Activated CD8-positive, alpha-beta memory T cell treated with anti-CD3 and anti-CD28 coated beads, Interleukin-2, amount 10 ng/mL, durations not matched to agents 7 days and 5 days (primary cell): ENCODE measurements at regions not wholly inside any gene's neighbourhood (a gene's known extent, or its start where the extent isn't known, plus 50 kb on each side); places are given as distances from the start of the nearest gene placed in this dataset.
A peak's percentile ranks its signal among the peaks of the same experiment; 100 is the strongest.

ENCODE experiments used
- ATAC-seq: fragments of 150-1000 bp; cut with Tn5 transposase; one replicate; pipeline ENCODE4 v1.10.0; 2021; ENCODE audit warnings: moderate library complexity
- CTCF ChIA-PET: fragments of 350-600 bp; sonication (Branson Sonifier 250); formaldehyde crosslinking; loops from one replicate; lab custom pipeline; 2021; ENCODE audit warnings: antibody characterized with exemption; lab: Charles Lee
- DNase-seq: peaks from one replicate; pipeline ENCODE4 v3.0.0-alpha.2; 2020
- H3K27ac Mint-ChIP-seq: one replicate; pipeline ENCODE4 v1.8.0; 2021; ENCODE audit warnings: mild to moderate bottlenecking, mixed read lengths
- H3K27me3 Mint-ChIP-seq: one replicate; pipeline ENCODE4 v1.8.0; 2021; ENCODE audit warnings: mixed read lengths
- H3K36me3 Mint-ChIP-seq: one replicate; pipeline ENCODE4 v1.8.0; 2021; ENCODE audit warnings: mild to moderate bottlenecking, mixed read lengths
- H3K4me1 Mint-ChIP-seq: one replicate; pipeline ENCODE4 v1.8.0; 2021; ENCODE audit warnings: mixed read lengths
- H3K4me3 Mint-ChIP-seq: one replicate; pipeline ENCODE4 v1.8.0; 2021; ENCODE audit warnings: mild to moderate bottlenecking, moderate library complexity, mixed read lengths
- H3K9me3 Mint-ChIP-seq: one replicate; pipeline ENCODE4 v1.8.0; 2022; ENCODE audit warnings: low read depth, mixed read lengths

DNA sequence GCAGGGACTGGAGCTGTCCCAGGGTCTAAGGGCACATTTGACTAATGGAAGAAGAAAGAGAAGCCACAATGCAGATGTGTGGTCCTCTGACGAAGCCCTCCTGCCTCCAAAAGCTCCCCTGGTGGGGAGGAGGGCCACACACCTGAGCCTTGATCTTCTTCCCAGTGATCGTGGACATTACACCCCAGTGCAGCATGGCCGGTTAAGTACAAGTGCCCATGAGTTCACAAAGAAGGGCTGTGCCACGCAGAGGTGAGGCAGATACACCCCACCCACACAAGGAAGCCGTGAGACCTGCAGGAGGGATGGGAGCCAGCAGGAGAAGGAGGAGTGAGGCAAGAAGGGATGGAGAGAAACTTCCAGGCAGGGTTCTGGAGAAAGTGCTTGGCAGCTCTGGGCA, 199.0 kb upstream of the MVB12B start:
- Mint-ChIP-seq H3K9me3 (no peaks in the 10 kb centered on the region), H3K4me3 (no peak overlapping the region), H3K36me3 (no peaks in the 10 kb centered on the region), H3K27ac (no peak overlapping the region), H3K27me3 (peaks cover 15% of the 10 kb centered on the region), H3K4me1 (no peaks in the 10 kb centered on the region)
- CTCF ChIA-PET: no interaction called here
- peak; percentile 26 for DNase-seq
- ATAC-seq: no peak

DNA sequence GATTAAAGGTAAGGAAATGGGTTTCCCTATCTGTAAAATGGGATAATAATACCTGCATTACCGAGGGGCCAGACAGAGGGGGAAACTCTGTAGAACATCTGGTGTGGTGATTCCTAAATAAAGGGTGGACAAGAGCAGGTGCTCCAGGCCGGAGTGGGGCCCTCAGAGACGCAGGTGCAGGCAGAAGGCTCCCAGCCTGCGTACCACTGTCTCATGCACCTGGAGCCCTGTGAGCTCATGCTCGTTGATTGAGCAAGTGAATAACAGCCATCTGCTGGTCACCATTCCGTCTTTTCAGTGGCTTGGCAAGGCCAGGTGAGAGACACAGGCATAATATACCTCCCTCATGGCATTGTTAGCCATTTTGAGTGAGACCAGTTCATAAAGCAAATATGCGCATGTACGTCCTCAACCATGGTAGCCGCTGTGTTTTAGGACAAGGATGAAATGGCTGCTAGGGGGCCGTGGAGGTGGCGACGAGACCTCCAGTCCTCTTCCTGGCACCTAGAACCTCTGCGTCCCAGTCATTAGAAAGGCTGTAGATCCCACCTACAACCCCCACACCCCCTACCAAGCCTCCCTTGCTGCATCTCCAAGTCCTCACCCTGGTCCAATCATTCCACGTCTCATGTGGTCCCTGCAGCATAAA, 198.0 kb upstream of the MVB12B start:
- CTCF ChIA-PET: no interaction called here

DNA sequence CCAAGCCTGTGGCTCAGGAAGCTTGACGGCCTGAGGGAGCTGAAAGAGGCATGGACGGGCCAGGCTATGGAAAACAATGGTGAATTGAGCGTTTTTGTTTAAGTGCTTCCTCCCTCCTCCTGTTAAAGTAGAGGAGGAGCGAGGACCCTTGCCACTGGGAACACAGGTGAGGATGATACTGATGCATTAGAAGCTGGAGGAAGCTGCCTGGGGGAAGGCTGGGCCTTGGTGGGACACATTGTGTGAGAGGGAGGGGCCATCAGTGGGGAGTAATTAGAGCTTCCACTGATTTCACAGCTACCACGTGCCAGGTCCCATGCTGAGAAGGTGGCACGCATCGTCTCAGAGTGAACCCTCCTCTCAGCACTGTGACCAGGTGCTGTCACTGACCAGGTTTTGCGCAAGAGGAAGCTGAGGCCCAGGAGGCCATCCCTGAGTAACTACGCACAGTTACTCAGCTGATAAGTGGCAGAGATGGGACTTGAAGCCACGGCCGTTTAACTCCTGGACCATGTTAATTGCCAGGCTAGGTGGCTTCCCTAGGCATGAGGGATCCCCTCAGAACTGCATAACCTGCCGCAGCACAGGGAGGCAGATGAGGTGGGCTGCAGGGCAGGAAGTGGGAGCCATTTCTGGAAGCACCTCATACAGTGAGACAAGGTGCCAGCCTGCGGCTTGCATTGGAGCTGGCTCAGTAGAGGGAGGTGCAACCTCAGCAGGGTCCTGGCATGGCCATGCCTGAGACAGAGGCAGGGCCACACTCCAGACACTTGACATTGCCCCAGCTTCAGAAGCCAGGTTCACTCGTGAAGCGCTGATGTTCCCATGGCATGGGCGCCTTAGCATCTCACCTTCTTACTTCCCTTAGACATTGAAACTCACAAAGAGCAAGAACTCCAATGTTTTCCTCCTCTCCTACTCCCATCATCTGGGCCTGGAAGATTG, 195.3 kb upstream of the MVB12B start:
- ATAC-seq: no peak
- Mint-ChIP-seq H3K27me3 (peaks cover 25% of the 10 kb centered on the region), H3K4me1 (no peaks in the 10 kb centered on the region), H3K4me3 (no peak overlapping the region), H3K9me3 (no peaks in the 10 kb centered on the region), H3K36me3 (no peaks in the 10 kb centered on the region), H3K27ac (no peak overlapping the region)
- peak; percentile 36 for DNase-seq
- CTCF ChIA-PET: interaction anchor here (0.6 kb wide), 1 partner anchor 1349 kb away, joined by 3 read pairs; no protein-coding TSS in a partner anchor

More for the DNA sequence above, 198.0 kb upstream of the MVB12B start:
- H3K27me3 Mint-ChIP-seq: peaks cover 21% of the 10 kb centered on the region
- no peaks in the 10 kb centered on the region for H3K36me3 Mint-ChIP-seq
- no peak overlapping the region for H3K27ac Mint-ChIP-seq
- ATAC-seq (no peak), DNase-seq (peak; percentile 3)
- no peak overlapping the region for H3K4me3 Mint-ChIP-seq
- H3K9me3 Mint-ChIP-seq: no peaks in the 10 kb centered on the region
- H3K4me1 Mint-ChIP-seq: no peaks in the 10 kb centered on the region

DNA sequence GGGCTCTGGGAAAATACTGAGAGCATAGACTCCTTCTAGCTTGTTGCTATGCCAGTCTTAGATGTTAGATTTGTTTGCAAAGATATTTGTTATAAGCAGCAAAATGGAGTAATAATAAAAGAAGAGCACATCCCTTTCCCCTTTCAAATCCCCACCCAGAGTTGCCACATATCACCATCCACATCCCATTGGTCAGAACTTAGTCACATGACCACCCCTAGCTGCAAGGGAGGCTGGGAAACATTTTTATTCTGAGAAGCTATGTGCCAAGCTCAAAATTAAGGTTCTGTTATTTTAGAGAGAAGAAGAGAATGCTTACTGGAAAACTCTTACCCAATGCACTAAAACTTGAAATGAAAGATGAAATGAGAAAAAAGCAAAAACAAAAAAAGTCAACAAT, 193.9 kb upstream of the MVB12B start:
- no peaks in the 10 kb centered on the region for H3K4me1 Mint-ChIP-seq
- no peaks in the 10 kb centered on the region for H3K9me3 Mint-ChIP-seq
- CTCF ChIA-PET: no interaction called here
- peaks cover 30% of the 10 kb centered on the region for H3K27me3 Mint-ChIP-seq
- H3K4me3 Mint-ChIP-seq: no peak overlapping the region
- ATAC-seq (no peak), DNase-seq (no peak)
- H3K36me3 Mint-ChIP-seq: no peaks in the 10 kb centered on the region
- no peak overlapping the region for H3K27ac Mint-ChIP-seq

DNA sequence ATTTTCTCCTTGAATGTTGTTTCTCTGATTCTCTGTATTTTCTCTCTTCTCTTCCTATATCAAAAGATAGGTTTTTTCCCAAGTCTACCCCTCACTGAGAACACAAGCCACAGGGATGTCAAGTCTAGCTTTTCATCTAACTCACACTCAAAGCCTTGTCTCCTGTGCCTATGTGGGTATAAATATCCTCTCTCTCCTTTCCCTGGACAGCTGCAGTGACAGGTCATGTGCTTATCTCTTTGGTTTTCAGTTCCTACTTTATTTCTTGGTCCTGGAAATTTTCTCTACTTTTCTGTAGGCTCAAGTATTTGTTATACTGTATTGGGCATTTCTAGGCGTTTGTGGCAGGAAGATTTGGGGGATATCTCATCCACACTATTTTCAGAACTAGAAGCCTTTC, 182.4 kb upstream of the MVB12B start:
- no peak overlapping the region for H3K4me3 Mint-ChIP-seq
- H3K27me3 Mint-ChIP-seq: peaks cover 44% of the 10 kb centered on the region
- ATAC-seq (no peak), DNase-seq (no peak)
- H3K27ac Mint-ChIP-seq: no peak overlapping the region
- H3K4me1 Mint-ChIP-seq: peaks cover 7% of the 10 kb centered on the region
- no peaks in the 10 kb centered on the region for H3K36me3 Mint-ChIP-seq
- CTCF ChIA-PET: no interaction called here
- no peaks in the 10 kb centered on the region for H3K9me3 Mint-ChIP-seq

DNA sequence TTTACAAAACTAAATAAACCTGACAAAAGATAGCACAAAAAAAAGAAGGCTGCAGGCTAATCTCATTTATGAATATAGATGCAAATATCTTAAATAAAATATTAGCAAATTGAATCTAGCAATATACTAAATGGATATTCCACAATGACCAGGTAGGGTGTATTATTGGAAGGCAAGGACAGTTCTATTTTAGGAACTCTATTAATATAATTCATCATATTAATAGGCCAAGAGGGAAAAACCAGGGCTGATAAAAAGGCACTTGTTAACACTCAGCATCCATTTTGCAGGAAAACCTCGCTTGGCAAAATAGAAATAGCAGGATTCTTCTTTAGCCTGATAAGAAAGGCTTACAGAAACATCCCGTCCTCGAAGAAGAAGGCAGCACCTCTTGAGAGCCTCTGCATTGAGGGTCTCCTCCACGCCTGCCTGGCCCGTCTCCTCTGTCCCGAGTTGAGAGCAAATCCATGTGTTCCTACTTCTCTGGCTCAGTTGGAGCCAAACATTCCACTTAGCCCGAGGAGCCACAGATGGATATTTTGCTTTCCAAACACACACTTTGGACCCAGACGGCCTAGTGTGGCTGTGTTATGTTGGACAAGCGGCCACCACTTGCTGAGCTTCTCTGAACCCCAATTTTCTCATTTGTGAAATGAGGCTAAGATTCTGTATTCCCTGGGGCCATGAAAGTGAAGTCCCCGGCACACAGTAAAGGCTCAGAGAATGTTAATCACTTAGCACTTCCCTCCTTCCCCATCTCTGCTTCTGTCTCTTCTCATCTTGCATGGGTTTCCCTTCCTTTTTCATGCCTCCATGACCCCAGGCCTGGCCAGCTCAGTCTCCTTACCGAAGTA, 181.8 kb upstream of the MVB12B start:
- peak; percentile 25 for DNase-seq
- Mint-ChIP-seq H3K27me3 (peaks cover 38% of the 10 kb centered on the region), H3K9me3 (no peaks in the 10 kb centered on the region), H3K4me3 (no peak overlapping the region), H3K36me3 (no peaks in the 10 kb centered on the region), H3K27ac (no peak overlapping the region), H3K4me1 (peaks cover 7% of the 10 kb centered on the region)
- CTCF ChIA-PET: interaction anchor here (1.1 kb wide), 1 partner anchor 54 kb away, joined by 3 read pairs; no protein-coding TSS in a partner anchor
- ATAC-seq: no peak

DNA sequence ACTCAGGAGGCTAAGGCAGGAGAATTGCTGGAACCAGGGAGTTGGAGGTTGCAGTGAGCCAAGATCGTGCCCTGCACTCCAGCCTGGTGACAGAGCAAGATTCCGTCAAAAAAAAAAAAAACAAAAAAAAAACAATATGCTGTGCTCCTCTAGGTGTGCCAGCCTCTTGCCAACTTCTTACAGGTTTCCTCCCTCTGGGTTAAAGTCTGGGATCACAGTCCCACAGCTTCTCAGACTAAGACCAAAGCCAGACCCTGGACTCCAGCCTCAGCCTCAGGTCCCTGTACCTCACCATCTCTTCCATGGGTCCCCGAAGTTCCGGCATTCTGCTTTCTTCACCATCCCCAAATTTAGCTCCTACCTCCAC, 180.8 kb upstream of the MVB12B start:
- Mint-ChIP-seq H3K4me3 (no peak overlapping the region), H3K9me3 (no peaks in the 10 kb centered on the region), H3K36me3 (no peaks in the 10 kb centered on the region), H3K4me1 (peaks cover 7% of the 10 kb centered on the region), H3K27ac (no peak overlapping the region), H3K27me3 (peaks cover 39% of the 10 kb centered on the region)
- CTCF ChIA-PET: interaction anchor here (1.1 kb wide), 1 partner anchor 53 kb away, joined by 3 read pairs; no protein-coding TSS in a partner anchor
- DNase-seq (no peak), ATAC-seq (no peak)

DNA sequence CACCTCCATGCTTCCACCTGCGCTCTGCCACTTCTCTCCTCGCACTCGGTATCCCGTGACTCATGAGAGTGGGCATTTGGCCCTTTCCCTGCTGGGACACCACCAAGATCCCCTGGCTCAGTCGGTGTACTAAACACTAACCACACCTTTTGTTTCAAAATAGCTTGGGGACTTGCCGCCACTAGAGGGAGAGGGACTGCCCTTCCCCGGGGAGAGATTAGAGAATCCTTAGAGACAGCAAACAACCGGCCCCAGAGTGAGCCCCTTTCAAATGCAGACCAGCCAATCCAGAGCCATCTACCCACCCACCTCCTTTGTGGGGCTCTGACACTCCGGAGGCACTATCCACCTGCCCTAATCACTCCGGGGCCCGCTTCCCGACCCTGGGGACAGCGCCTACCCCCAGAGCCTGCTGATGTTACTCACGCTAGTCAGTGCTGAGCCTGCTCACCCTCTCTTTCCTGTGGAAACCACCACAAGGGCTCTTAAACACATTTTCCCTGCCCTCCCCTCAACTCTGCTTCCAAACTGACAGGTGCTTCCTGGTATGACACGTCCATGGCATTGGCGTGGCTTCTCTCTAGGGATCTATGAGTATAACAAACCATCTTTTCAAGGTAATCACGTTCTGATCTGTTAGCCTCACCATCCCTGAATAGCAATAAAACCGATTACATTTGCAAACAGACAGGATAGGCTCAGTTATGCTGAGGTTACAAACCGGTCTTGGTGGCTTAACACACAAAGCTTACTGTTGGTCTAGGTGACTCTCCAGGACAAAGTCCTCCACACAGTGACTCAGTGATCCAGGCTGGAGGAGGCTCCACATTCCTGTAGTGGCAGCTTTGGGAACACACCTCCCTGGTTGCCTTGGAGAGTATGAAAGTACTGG, 180.1 kb upstream of the MVB12B start:
- Mint-ChIP-seq H3K9me3 (no peaks in the 10 kb centered on the region), H3K27ac (no peak overlapping the region), H3K36me3 (no peaks in the 10 kb centered on the region), H3K4me1 (peaks cover 7% of the 10 kb centered on the region), H3K4me3 (no peak overlapping the region), H3K27me3 (peaks cover 40% of the 10 kb centered on the region)
- CTCF ChIA-PET: interaction anchor here (1.1 kb wide), 1 partner anchor 52 kb away, joined by 3 read pairs; no protein-coding TSS in a partner anchor
- peak; percentile 51 for ATAC-seq
- DNase-seq: peak; percentile 41

DNA sequence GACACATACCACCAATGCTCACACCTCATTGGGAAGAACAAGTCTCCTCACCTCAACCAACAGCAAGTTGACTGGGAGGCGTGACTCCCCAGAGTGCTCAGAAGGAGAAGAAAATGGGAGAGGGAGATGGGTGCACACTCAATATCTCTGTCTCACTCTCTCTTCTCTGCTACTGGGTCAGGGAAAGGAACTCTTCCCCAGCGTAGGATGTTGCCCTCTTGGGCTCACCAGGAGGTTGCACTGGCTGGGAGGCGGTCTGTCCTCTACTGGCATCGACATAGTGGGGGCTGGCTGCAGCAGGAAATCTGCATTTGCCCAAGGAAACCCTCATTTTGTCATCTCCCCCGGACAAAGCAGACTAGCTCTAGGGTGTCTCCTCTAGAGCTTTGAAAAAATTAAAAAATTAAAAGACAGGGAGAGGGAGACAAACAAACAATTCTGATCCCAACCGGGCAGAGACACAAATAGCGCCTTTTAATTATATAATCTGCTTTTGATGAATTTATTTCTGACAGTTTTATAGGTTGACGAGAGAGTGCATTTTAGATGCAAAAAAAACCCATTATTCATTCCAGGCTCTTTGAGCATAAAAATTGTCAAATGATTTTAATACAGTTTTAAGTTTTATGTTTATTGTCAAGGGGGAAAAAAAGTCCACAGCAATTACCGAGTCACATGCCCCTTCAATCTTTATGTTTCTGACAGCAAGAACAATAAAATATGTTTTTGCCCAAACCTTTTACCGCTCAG, 179.3 kb upstream of the MVB12B start:
- DNase-seq (peak; percentile 23), ATAC-seq (no peak)
- H3K36me3 Mint-ChIP-seq: no peaks in the 10 kb centered on the region
- H3K27ac Mint-ChIP-seq: no peak overlapping the region
- peaks cover 7% of the 10 kb centered on the region for H3K4me1 Mint-ChIP-seq
- H3K4me3 Mint-ChIP-seq: no peak overlapping the region
- CTCF ChIA-PET: no interaction called here
- peaks cover 38% of the 10 kb centered on the region for H3K27me3 Mint-ChIP-seq
- H3K9me3 Mint-ChIP-seq: no peaks in the 10 kb centered on the region

DNA sequence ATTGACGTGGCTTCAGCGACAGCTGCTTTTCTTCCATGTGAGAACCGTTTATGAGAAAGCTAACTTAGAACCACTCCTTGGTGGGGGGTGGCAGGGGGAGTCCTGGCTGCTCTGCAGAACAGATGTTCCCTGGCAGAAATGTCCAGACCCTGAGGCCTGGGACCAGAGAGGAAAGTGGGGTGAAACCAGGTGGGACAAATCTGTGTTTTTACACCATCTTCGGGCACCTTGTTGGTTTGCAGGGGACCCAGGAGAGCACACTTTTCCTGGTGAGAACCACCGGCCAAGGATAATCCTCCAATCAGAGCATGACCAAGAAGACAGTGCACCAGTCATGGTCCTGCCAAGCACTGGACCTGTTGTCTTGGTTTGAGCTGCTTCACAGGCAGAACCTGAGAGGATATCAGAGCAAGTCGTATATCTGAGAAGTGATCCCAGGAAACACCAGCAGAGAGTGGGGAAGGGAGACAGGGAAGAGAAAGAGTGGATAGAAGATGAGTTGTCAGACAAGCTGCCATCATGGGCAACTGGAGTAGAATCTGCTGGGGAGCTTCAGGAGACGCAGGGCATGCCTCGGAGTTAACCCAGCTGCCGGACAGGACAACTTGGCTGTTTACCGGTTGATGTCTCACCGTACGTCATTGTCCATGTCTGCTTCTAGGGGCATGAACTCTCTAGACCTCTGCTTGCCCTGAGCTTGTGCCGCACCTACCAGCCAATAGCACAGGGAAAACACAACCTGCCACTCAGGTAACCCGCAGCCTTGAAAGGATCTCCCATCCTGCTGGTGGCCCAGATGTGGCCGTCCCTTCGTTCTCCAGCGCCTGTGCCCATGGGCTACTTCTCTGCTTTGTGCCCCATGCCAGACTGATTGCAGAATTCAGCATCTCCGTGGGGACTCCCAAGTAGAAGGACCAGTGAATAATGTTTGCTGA, 178.4 kb upstream of the MVB12B start:
- DNase-seq: peak; percentile 34

DNA sequence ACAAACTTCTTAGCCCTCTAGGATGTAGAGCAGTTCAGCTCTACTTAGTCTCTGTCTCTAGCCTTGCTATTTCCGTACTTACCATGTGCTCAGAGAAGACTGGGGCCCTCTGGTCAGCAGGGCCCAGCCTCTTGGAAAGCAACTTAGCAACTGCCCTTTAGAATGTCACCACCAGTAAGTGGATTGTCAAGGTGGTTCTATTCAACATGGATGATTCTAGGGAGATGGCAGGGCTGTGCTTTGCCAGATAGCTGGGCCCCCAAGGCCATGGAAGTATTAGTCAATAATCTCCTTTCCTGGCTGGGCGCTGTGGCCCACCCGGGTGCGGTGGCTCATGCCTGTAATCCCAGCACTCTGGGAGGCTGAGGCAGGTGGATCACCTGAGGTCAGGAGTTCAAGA, 177.6 kb upstream of the MVB12B start:
- peaks cover 38% of the 10 kb centered on the region for H3K27me3 Mint-ChIP-seq
- no peak overlapping the region for H3K4me3 Mint-ChIP-seq
- H3K9me3 Mint-ChIP-seq: no peaks in the 10 kb centered on the region
- CTCF ChIA-PET: no interaction called here
- H3K4me1 Mint-ChIP-seq: peaks cover 7% of the 10 kb centered on the region
- no peaks in the 10 kb centered on the region for H3K36me3 Mint-ChIP-seq
- DNase-seq (no peak), ATAC-seq (no peak)
- H3K27ac Mint-ChIP-seq: no peak overlapping the region

More for the DNA sequence above, 178.4 kb upstream of the MVB12B start:
- H3K4me3 Mint-ChIP-seq: no peak overlapping the region
- CTCF ChIA-PET: no interaction called here
- ATAC-seq: no peak
- no peaks in the 10 kb centered on the region for H3K36me3 Mint-ChIP-seq
- H3K27ac Mint-ChIP-seq: no peak overlapping the region
- peaks cover 38% of the 10 kb centered on the region for H3K27me3 Mint-ChIP-seq
- H3K4me1 Mint-ChIP-seq: peaks cover 7% of the 10 kb centered on the region
- no peaks in the 10 kb centered on the region for H3K9me3 Mint-ChIP-seq
